Esophagus squamous epithelium (tissue), 5 donors: ENCODE measurements at regions not wholly inside any gene's neighbourhood (a gene's known extent, or its start where the extent isn't known, plus 50 kb on each side); places are given as distances from the start of the nearest gene placed in this dataset.

Experiments used
- DNase-seq: peaks from one replicate; lab custom pipeline; 2025; lab: John Stamatoyannopoulos, UW
- H3K27ac ChIP-seq, 4 donors: fragments of 200-600 bp; sonication (generic); one replicate each; pipeline ENCODE4 v1.5.1; 2016 to 2019; ENCODE audit warnings: mild to moderate bottlenecking in 1 of 4
- H3K27me3 ChIP-seq, 4 donors: fragments of 200-600 bp; sonication (generic); 1 replicate in 3 of 4; 2 replicates in 1 of 4; pipeline versions ENCODE4 v1.5.1 to v1.6.0; 2017 to 2021; ENCODE audit warnings: antibody characterized with exemption in 1 of 4
- H3K36me3 ChIP-seq, 3 donors: fragments of 200-600 bp; sonication (generic); one replicate each; pipeline ENCODE4 v1.5.1; 2016 to 2019
- H3K4me1 ChIP-seq, 3 donors: fragments of 200-600 bp; sonication (generic); one replicate each; pipeline ENCODE4 v1.5.1; 2017 to 2019
- H3K4me3 ChIP-seq, 4 donors: fragments of 200-600 bp; sonication (generic); 1 replicate in 3 of 4; 2 replicates in 1 of 4; pipeline ENCODE4 v1.5.1; 2016 to 2019; ENCODE audit warnings: mild to moderate bottlenecking in 2 of 4, moderate library complexity in 1 of 4
- H3K9me3 ChIP-seq, 3 donors: fragments of 200-600 bp; sonication (generic); one replicate each; pipeline ENCODE4 v1.5.1; 2016 to 2019
- POLR2A ChIP-seq, 4 donors: fragments of 450-650 bp; IDR thresholded peaks; one replicate each; pipeline ENCODE4 v1.6.1; 2017; ENCODE audit warnings: antibody characterized with exemption in 4 of 4, mild to moderate bottlenecking in 4 of 4, moderate library complexity in 3 of 4
- WGBS, 2 donors: methylation state at CpG; one replicate each; pipeline ENCODE4 v1.1.5; 2018; 5-methylcytosine and 5-hydroxymethylcytosine counted together
- intact Hi-C: fragments of 100-400 bp; cut with DNase I; formaldehyde crosslinking; loops from one replicate; pipeline ENCODE4 v1.15.0; 2022
- TF ChIP-seq, protein P1 (sequence below), 6 experiments: fragments of 450-650 bp in 4 of 6; fragments of 200-600 bp in 2 of 6; sonication (generic) in 2 of 6; IDR thresholded peaks; one replicate each; pipeline ENCODE4 v1.5.1; 2016 to 2019; ENCODE audit warnings: antibody characterized with exemption in 6 of 6, mild to moderate bottlenecking in 4 of 6, moderate library complexity in 4 of 6
- donor health status: DM: yes; HTN: yes; CAD: no.

DNA sequence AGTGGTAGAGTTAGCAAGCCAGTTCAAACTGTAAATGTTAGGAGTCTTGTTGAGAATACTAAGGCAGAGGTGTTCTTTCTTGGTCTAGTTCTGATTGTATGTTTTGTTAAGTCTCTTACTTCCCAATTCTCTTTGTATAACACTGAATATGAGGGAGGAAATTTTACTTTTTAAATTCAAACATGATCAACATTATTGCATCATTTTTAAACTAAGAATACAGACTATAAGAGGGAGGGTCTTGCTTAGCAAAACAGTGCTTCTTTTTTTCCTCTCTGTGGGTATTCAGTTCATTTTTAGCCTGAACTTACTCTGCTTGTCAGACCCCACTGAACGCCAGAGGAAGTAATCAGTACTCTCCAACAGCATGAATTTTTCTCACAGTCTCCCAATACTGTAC is 198.0 kb downstream of the GABRG1 start:
- Histone ChIP-seq H3K27me3 (no peaks in the 10 kb centered on the region), H3K9me3 (no peaks in the 10 kb centered on the region), H3K36me3 (no peaks in the 10 kb centered on the region), H3K27ac (no peak overlapping the region), H3K4me3 (no peak overlapping the region), H3K4me1 (no peaks in the 10 kb centered on the region)
- TF ChIP-seq POLR2A (IDR thresholded peaks at IDR 0.05), result no peak
- TF ChIP-seq, protein P1, sequence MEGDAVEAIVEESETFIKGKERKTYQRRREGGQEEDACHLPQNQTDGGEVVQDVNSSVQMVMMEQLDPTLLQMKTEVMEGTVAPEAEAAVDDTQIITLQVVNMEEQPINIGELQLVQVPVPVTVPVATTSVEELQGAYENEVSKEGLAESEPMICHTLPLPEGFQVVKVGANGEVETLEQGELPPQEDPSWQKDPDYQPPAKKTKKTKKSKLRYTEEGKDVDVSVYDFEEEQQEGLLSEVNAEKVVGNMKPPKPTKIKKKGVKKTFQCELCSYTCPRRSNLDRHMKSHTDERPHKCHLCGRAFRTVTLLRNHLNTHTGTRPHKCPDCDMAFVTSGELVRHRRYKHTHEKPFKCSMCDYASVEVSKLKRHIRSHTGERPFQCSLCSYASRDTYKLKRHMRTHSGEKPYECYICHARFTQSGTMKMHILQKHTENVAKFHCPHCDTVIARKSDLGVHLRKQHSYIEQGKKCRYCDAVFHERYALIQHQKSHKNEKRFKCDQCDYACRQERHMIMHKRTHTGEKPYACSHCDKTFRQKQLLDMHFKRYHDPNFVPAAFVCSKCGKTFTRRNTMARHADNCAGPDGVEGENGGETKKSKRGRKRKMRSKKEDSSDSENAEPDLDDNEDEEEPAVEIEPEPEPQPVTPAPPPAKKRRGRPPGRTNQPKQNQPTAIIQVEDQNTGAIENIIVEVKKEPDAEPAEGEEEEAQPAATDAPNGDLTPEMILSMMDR (IDR thresholded peaks at IDR 0.05), result no peak
- DNase-seq, result no peak
- WGBS, 2 donors, result 50 to 64% methylated on average over 1 of the region's 1 CpG
- intact Hi-C loops, result no loop called here

DNA sequence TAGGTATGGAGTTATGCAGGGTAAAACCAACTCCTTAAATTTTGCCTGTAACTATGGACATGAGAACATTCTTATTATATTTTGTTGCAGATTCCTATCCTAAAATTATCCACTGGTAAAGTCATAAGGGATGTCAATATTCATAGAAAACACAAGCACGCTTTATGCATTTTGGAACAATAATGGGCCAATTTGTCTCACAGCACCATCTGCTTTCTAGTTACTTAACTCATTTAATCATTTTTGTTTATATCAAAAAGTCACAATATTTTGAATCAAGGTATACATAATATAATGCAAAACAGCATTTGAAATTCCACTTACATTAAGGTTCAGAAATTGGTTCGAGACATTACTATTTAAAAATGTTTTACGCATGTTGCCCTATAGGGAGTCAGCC is 203.0 kb downstream of the GABRG1 start:
- no peak for DNase-seq
- intact Hi-C loops, result no loop called here
- H3K27me3 ChIP-seq, result no peaks in the 10 kb centered on the region
- no peaks in the 10 kb centered on the region for H3K4me1 ChIP-seq
- H3K27ac ChIP-seq, result no peak overlapping the region
- H3K36me3 ChIP-seq, result no peaks in the 10 kb centered on the region
- H3K4me3 ChIP-seq, result no peak overlapping the region
- H3K9me3 ChIP-seq, result no peaks in the 10 kb centered on the region
- no peak for TF ChIP-seq POLR2A (IDR thresholded peaks at IDR 0.05)
- TF ChIP-seq, protein P1 (IDR thresholded peaks at IDR 0.05), result no peak
- WGBS, 2 donors, result 81 to 84% methylated on average over 3 of the region's 3 CpGs

GRCh38 chr4:45910511-45910910 is 213.3 kb downstream of the GABRG1 start:
- no peak for DNase-seq
- H3K36me3 ChIP-seq, result no peaks in the 10 kb centered on the region
- H3K27me3 ChIP-seq, result no peaks in the 10 kb centered on the region
- intact Hi-C loops, result no loop called here
- TF ChIP-seq, protein P1 (IDR thresholded peaks at IDR 0.05), result no peak
- TF ChIP-seq POLR2A (IDR thresholded peaks at IDR 0.05), result no peak
- no peak overlapping the region for H3K4me3 ChIP-seq
- H3K9me3 ChIP-seq, result no peaks in the 10 kb centered on the region
- no peak overlapping the region for H3K27ac ChIP-seq
- H3K4me1 ChIP-seq, result no peaks in the 10 kb centered on the region

DNA sequence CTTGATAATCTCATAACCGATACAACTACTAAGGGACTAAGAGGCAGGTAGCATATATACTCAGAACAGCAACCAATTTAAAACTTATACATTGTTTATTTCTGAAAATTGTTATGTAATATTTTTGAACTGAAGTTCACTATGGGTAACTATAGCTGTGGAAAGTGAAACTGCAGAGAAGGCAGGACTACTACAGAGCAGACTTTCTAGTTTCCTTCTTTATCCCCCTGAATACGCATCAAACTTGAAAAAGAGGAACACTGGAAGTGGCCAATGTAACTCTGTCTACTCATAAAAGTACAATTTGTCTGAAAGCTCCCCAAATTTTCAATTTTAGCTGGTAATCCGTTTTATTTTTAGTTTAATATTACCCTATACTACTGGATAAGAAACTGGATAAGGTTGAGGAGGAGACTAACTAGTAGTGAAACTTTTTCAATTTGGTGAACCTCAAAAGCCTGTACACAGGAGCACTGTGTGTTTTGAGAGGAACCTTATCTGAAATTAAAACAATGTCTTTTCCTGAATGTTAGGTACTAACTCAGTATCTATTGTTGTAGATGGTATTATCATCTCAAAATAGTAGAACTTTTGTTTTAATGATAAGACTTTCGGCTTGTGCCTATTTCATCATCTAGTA is 225.8 kb downstream of the GABRG1 start:
- no peak overlapping the region for H3K4me3 ChIP-seq
- WGBS, 2 donors, result 55 to 63% methylated on average over 4 of the region's 4 CpGs
- no peaks in the 10 kb centered on the region for H3K36me3 ChIP-seq
- H3K9me3 ChIP-seq, result peaks cover 0 to 5% (median 0%) of the 10 kb centered on the region in 3 donors
- intact Hi-C loops, result no loop called here
- no peaks in the 10 kb centered on the region for H3K4me1 ChIP-seq
- H3K27ac ChIP-seq, result no peak overlapping the region
- DNase-seq, result no peak
- no peaks in the 10 kb centered on the region for H3K27me3 ChIP-seq
- TF ChIP-seq, protein P1 (IDR thresholded peaks at IDR 0.05), result no peak
- TF ChIP-seq POLR2A (IDR thresholded peaks at IDR 0.05), result no peak

DNA sequence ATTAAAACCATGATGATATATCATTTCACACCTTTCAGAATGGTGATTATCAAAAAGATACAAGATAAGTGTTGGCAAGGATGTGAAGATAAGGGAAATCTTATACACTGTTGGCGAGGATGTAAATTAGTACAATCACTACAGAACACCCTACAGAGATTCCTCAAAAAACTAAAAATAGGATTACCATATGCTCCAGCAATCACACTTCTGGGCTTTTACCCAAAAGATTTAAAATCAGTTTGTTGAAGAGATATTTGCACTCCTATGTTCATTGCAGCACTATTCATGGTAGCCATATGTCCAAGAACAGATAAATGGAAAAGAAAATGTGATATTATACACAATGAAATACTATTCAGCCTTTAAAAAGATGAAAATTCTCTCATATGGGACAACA is 240.4 kb downstream of the GABRG1 start:
- WGBS, 2 donors, result 81 to 83% methylated on average over 1 of the region's 1 CpG
- DNase-seq, result no peak
- no peaks in the 10 kb centered on the region for H3K36me3 ChIP-seq
- no peaks in the 10 kb centered on the region for H3K27me3 ChIP-seq
- no peaks in the 10 kb centered on the region for H3K4me1 ChIP-seq
- H3K27ac ChIP-seq, result no peak overlapping the region
- intact Hi-C loops, result no loop called here
- no peak overlapping the region for H3K4me3 ChIP-seq
- H3K9me3 ChIP-seq, result peaks cover 0 to 9% (median 0%) of the 10 kb centered on the region in 3 donors
- TF ChIP-seq, protein P1 (IDR thresholded peaks at IDR 0.05), result no peak
- no peak for TF ChIP-seq POLR2A (IDR thresholded peaks at IDR 0.05)
